Dedifferentiated amniotic fluid mesenchymal stem cell (primary cell): ENCODE measurements at regions not wholly inside any gene's neighbourhood (a gene's known extent, or its start where the extent isn't known, plus 50 kb on each side); places are given as distances from the start of the nearest gene placed in this dataset.

Experiments used
- DNase-seq: peaks from one replicate; pipeline ENCODE4 v3.0.0-alpha.2; 2016; ENCODE audit errors: extremely low spot score

DNA sequence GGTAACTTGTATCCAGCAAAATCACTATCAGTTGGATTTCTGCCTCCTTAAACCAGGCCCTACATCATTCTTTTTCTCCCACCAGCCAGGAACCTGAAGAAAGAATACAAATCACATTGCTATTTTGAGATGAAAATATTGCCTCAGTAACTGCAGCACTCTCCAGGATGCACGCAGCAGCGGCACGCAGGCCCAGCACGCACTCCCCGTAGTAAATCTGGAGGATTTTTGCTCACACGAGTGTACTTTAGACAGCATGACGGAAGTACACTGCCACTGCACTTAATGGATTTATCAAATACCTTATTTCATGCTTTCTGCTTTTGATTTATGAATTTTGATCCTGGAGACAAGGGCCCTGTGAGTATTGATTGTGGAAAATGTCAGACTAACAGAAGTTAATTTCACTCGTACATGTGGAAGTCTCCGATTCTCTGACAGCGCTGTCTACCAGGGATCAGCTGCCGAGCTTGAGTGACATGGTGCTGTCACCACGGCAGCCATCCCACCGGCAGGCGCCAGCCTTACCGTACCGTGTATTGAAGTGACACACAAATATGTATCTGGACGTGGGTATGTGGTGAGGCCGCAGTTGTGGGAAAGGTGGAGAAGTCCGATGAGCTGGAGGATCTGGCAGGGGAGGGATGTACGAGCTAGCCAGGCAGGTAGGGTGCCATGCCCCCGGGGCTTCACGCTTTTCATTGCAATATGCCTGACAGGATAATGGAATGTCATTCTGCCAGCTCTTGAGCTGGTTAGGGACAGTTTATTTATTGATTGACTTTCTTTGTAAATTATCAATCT, 863.7 kb downstream of the GALR1 start:
- DNase-seq: no peak

DNA sequence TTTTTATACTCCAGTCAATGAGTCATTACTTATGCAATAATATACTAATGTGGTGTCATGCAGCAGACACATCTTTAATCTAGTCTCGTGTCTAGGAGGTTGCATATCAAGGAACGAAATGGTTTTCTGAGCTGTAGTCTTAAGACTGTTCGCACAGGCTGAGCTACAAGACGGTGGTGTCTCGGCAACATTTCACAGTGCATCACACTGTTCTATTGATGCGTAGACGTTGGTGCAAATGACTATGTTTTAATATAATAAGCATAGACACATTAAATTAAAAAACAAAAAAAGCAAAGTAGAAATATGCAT, 864.2 kb downstream of the GALR1 start:
- DNase-seq: no peak

DNA sequence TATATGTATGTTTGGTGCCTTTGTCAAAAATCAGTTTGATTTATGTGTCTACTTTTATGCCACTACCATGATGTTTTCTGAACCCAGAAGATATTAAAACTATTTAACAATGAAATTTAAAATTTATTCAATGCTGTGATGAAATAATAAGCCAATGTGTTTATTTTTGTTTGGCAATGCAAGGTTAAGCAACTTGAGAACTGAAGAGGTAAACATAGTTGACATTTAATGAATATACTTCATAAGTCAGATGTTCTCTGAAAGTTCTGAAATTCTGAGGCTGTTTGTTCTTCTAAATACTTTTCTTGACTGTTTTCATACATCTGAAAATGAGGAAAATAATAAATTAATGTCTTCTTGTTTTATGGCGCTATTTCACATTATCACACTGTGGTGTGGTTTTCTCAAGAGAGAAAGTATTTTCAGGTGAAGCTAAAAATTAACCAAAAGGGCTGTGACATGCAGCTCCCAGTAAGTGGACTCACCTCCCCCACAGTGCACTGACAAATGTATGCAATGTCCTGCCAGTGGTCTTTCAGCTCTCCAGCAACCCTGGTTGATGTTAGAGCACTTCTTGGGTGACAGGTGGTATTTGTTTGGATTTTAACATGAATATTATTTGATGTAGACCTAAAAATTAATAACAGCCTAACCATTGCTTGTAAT, 863.6 kb upstream of the SALL3 start:
- DNase-seq: no peak

DNA sequence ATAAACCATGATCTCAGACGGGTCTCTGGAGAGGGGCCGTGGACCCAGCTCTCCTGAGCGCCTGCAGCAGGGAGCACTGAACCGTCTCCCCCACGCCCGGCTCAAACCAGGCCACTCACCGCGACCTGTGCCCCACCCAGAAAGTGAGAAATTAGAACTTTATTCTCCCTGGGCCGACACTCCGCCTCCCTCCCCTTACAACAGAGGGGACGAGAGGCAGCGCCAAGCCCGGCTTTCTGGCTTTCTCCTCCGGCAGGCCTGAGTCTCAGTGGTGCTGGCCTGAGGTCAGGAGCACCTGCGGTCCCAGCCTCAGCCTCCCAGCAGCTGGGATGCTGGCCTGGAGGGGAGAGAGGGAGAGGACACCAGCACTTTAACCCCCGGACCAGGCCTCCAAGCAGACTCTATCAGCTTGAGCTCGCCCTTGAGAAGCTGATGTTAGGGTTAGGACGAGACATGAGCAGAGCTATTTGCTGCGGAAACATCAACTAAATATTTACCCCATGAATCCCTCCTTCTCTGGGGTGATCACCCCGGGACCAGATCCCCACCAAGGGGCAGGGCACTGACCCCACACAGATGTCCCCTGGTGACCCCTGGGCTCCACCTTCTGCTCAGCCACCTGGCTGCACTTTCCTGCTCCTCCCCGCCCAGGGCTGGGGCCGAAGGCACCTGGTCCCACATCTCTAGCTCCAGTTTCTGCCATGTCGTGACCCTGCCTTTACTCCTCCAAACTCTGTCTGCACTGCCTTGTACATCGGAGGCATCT, 856.3 kb upstream of the SALL3 start:
- DNase-seq: no peak

DNA sequence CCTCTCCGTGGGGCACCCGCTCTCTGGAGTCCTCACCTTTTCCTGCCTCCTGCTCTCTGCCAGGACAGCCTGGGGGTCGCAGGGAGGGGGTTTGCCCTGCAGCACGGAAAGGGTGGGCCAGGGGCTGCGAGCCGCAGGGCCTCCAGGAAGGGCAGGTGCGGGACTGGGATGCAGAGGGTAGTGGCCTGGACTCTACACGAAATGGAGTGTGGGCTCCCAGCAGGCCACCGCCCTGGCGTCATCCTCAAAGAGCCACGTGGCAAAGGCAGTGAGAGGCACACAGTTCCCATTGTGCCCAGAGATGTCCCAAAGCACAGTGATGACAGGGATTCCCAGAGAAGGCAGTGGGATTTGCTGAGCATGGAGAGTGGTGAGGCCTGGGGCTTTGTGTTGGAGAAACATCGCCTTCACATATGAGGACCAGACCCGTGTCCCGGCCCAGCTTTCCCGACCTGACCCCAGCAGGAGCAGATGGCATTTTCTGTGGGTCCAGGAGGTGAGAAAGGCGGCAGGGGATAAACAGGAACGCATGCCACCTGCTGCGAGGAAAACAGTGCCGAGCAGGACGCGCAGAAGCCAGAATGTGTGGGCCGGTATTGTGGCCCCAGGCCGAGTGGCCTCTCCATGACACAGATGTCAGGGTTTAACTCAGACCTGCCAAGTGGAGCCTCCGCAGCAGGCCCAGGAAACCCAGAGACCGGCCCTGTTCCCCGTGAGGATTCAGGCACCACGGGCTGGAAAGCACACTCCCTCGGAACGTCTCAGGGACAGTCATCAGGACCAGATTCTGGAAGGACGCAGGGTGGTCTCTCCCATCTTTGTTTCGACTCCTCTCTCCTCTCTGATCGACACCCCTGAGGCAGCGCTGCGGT, 855.5 kb upstream of the SALL3 start:
- DNase-seq: no peak

DNA sequence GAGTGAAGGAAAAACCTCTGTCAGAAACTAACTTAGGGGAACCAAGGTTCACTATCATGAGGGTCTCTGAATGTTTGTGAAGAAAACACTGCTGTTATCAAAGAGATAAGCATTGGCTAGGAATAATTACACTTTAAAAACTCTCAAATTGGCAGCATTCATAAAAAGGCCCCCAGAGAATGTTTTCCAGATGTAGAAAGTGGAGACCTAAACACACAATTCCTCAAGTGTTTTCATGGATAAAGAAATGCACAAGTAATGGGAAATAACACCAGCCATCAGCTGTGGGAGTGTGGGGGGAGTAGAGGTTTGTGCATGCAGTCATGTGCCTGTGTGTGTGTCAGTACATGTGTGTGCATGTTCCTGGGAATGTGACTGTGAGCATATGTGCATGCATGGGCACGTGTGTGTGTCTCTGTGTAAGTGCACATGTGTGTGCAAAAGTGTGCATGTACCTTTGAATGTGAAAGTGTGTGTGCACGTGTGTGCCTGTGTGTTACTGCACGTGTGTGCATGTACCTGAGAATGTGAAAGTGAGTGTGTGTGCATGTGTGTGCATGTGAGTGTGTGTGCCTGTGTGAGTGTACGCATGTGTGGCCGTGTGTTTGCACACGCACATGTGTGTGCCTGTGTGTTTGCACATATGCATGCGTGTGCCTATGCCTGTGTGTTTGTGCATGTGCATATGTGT, 854.3 kb upstream of the SALL3 start:
- no peak for DNase-seq

DNA sequence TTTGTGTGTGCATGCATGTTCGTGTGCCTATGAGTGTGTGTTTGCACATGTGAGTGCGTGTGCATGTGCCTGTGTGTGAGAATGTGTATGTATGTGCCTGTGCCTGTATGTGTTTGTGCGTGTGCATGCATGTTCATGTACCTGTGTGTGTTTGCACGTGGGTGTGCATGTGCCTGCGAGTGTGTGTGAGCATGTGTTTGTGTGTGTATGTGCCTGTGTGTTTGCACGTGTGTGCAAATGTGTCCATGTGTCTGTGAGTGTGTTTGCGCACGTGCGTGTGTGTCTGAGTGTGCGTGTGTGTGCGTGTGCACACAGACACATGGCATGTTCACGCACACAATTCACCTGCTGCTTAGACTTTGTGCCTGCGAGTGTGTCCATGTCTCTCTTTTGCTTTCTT, 853.5 kb upstream of the SALL3 start:
- DNase-seq: no peak

DNA sequence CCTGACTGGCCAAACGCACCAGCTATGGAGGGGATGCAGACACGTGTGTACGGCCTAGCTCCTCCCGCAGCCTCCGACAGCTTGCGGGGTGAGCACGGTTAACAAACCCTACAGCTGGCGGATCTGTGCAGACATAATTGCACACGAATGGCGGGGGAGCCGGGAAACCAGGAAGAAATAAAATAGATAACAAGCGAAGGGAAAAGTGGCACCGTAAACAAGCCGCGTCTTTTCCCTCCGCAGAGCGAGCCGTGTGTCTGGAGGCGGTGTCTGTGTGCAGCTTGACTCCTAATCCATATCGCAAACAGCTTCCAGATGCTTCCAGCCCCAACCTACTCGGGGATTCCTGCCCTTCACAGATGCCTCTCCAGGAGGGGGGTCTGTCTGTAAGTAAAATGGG, 853.1 kb upstream of the SALL3 start:
- DNase-seq: no peak

DNA sequence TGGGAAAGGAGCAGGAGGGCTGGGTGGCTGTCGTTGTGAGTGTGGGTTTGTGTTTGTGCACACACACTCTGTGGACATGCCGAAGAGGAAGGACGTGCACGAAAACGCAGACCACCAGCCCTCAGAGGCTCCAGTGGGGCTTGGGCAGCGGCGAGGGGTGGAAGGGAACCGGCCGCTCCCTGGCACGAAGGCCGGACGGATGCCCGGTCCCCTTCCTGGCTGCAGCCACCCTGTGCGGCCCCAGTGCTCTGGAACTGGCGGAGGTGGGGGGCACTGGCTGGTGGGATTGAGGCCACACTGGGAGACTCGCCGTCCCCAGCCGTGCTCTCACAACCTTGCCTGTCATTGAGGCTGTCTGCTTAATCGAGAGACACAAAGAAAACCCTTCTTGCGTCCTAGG, 852.6 kb upstream of the SALL3 start:
- DNase-seq: no peak

DNA sequence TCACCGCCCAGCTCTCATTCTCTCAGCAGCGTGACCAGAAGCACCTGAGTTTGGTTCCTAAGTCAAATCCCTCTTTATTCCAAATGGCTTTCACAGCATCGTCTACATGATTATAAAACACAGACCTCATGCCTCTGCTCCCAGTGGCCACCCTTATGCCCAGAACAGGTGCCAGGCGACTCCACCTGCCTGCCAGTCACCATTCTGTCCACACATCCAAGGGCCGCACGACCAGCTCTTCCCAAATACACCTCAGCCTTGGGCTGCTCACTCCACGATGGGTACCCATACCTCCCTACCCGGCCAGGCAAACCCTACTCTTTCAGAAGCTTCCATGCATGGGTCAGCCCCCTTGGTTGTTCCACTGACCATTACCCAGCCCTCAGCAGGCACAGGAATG, 851.6 kb upstream of the SALL3 start:
- DNase-seq: no peak

DNA sequence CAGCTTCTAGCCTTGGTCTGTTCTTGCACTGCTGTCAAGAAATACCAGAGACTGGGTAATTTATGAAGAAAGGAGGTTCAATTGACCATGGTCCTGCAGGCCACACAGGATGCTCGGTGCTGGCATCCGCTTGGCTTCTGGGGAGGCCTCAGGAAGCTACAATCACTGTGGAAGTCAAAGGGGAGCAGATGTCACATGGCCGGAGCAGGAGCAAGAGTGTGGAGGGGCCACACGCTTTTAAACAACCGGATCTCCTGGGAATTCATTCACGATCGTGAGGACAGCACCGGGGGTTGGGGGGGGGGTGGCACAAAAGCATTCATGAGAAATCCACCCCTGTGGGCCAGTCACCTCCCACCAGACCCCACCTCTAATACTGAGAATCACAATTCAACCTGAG, 850.4 kb upstream of the SALL3 start:
- no peak for DNase-seq

DNA sequence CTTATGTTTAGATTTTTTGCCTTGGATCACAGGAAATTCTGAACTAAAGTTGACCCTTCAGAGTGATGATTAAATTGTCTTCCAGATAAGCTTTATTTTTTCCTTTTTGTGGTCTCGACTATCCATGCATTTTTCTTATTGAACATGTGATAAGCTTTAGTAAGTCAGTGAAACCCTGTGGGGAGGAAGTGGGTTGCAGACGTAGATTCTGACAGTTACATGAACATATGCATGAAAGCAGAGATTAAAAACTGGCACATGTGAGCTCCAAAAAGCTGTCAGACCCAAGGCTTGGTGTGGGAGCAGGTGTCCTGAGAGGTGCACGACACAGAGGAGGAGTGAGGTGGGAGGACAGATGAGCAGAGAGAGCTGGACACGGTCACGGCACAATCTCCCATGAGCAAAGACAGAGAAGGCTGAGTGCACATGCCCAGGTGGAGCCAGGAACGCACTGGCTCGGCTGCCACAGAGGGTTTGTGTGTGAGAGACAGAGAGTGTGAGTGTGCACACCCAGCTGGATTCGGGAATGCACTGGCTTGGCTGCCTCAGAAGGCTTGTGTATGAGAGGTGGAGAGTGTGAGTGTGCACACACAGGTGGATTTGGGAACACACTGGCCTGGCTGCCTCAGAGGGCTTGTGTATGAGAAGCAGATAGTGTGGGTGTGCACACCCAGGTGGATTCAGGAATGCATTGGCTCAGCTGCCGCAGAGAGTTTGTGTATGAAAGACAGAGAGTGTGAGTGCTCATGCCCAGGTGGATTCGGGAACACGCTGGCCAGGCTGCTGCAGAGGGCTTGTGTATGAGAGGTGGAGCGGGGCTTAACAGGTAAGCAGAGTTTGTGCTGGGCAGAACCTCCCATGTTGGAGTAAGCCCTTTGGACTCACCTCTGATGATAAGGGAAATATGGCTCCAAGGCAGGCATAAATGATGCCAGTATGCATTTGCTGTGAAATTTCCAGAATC, 849.1 kb upstream of the SALL3 start:
- no peak for DNase-seq

DNA sequence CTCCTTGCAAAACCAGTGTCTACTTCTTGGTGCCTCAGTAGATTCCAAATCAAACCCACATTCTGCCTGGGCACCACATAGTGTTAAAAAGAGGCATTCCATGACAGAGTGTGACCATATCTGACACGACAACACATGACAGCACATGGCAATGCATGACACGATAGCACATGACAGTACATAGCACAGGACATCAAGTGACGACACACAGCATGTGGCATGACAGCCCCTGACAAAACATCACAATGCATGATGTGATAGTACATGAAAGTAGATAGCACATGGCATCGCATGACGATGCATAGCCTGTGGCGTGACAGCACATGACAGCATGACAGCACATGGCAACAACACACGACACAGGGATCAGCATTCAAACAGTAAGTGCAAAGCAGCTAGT, 845.9 kb upstream of the SALL3 start:
- no peak for DNase-seq

DNA sequence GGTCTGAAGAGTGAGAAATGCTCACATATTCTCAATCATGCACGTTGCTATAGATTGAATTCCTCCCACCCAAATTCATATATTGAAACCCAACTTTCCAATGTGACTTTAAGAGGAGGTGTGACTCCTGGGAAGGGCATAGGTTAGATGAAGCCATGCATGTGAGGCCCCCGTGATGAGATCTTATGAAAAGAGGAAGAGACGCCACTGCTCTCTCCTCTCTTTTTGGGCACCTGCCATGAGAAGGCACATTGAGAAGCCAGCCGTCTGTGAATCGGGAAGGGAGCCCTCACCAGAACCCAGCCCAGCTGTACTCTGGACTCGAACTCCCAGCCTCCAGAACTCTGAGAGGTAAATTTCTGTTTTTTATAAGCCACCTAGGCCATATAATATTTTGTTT, 842.6 kb upstream of the SALL3 start:
- DNase-seq: no peak

DNA sequence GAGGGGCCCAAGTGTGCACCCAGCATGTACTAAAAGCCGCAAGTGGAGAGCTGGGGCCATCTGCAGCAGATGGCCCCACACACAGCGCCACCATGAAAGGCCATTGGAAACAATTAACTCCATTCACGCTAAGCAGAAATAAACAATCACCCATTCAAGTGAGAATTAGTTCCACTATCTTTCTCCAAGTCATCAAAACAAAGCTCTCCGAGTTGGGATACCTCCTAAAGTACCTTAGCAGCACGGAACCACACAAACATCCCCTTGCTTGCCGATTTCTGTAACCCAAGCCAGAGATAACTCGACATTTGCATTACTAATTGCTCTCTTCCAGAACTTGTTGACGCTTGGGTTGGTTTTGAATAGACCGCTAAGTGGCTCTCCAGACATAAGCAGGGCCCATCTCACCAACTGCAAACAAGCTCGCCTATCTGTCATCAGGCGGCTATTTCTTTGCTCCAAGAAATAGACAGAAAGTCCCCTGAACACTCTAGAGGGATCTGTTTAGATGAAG, 840.6 kb upstream of the SALL3 start:
- no peak for DNase-seq

DNA sequence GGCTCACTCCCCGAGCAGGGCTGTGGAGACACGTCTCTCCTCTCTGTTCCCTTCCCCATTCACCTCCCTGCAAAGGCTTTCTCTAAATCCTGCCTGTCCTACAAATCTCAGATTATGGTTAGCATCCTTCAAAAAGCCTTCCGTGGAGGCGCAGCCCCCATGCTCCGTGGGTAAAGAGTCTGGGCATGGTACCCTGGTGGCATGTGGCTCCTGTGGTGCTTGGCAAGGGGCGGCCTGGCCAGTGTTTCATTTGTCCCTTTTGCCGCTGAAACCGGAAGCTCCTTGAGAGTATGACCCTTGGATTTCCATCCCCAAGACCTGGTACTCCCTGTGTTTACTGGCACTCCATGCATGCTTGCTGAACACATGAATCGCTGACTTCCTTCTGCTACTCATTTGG, 839.3 kb upstream of the SALL3 start:
- no peak for DNase-seq

DNA sequence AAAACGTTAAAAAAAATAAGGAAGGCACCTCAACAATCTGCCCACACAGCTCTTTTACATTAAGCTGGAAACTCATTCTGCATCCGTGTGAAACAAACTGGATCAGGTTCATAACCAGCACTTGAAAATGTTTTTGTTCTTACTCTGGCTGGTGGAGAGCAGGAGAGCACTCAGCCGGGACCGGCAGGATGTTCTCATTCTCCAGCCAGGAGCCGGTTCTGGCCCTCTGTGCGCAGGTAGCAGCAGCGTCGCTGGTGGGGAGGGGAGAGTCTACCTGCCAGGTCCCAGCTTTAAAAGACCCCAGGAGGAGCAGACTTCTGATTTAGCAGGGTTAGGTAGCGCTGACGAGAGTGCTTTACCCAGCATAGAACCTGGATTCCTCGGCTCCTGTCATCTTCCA, 834.9 kb upstream of the SALL3 start:
- DNase-seq: no peak

DNA sequence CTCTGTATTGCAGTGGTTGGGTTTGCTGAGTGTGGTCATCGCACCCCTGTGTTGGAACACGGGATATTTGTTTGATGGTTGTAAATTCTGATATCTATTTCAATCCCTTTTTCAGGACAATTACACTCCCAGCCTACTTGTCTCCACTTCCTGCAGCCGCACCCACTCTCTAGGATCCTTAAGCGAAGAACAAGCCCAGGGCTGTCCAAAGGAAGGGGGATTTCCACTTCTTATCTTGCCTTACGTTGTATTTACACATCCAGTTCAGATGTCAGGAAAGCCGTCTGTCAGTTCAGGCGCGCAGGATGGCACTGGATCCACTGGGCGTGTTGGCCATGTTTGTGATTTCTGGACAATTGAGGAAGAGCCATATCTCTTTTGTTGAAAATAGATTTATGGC, 834.5 kb upstream of the SALL3 start:
- no peak for DNase-seq

DNA sequence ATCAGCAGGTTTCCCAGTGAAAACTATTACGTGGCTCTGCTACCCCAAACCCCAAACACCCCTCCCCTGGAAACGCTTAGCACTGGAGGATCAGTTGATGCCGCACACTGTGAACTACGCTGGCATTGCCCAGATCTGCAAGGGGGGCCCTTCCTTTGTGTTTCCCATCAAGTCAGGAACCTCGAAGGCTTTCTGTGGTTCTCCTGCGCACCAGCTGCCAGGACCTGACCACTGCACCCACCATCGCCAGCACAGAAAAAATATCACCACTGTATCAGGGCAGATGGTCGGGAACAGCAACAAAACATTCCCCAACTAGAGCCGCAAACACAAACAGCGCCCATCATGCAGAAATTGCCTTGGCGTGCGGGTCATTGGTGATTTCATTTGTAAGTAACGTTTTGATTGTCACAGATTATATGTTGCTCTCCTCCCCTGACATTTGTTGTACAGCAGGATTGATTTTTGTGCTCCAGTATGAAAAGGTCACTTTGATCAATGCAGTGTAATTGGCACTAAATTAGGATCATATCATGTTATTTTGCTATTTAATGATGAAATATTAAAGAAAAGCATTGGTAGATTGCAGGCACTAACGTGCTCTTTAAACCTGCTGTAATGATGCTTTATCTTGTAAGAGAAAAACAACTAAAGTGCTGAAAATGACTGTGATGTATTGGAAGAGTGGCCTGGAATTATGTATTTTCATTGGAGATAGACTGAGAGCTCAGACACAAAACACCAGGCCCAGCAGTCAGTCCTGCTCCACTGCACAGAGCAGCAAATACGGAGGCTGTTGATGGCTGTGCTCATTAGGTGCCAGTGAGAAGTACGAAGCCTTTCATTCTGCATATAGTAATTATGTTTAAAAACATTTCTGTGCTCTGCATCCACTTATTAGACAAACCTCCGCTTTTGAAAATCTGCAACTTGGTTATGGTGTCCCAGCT, 833.2 kb upstream of the SALL3 start:
- no peak for DNase-seq
